IMR-90 (cell line): ENCODE measurements at regions not wholly inside any gene's neighbourhood (a gene's known extent, or its start where the extent isn't known, plus 50 kb on each side); places are given as distances from the start of the nearest gene placed in this dataset.

Source experiments
- ATAC-seq: fragments of 200-7000 bp; cut with Tn5 transposase; 2 replicates; pipeline ENCODE4 v1.9.1; 2020; ENCODE audit warnings: low read depth, mild to moderate bottlenecking, moderate library complexity
- BruUV-seq: library from RNA; stranded (reverse); fragments of 400-500 nt; replicated peaks from 2 replicates; lab custom pipeline; 2021; lab: Mats Ljungman, UMichigan
- CTCF ChIA-PET: fragments of 300-600 bp; formaldehyde crosslinking; extraction: SDS; loops from one replicate; lab custom pipeline; 2021; ENCODE audit warnings: antibody characterized with exemption; lab: Yijun Ruan, JAX
- POLR2A ChIA-PET: fragments of 300-600 bp; sonication (Branson Sonifier 250); formaldehyde crosslinking; loops from one replicate; lab custom pipeline; 2022; ENCODE audit warnings: antibody characterized with exemption; ENCODE audit not compliant: unreplicated experiment; lab: Charles Lee
- DNase-seq: peaks from one replicate; pipeline ENCODE4 v3.0.0; 2013
- H2AFZ ChIP-seq: replicated peaks from 2 replicates; pipeline ENCODE3; 2013; ENCODE audit warnings: low read length, mild to moderate bottlenecking; ENCODE audit not compliant: poor library complexity
- H2AK5ac ChIP-seq: 2 replicates; pipeline ENCODE4 v1.6.1; 2013; ENCODE audit warnings: low read depth, low read length, inconsistent platforms
- H2AK9ac ChIP-seq: replicated peaks from 2 replicates; pipeline ENCODE3; 2013; ENCODE audit warnings: mild to moderate bottlenecking, low read depth, low read length, moderate library complexity; ENCODE audit not compliant: poor library complexity
- H2BK120ac ChIP-seq: 2 replicates; pipeline ENCODE4 v1.6.1; 2013; ENCODE audit warnings: low read depth, low read length, inconsistent platforms
- H2BK15ac ChIP-seq: 3 replicates; pipeline ENCODE4 v1.6.1; 2013; ENCODE audit warnings: low read depth, low read length, inconsistent platforms
- H2BK20ac ChIP-seq: 2 replicates; pipeline ENCODE4 v1.6.1; 2013; ENCODE audit warnings: low read depth, mild to moderate bottlenecking, inconsistent platforms, low read length, moderate library complexity
- H2BK5ac ChIP-seq: 2 replicates; pipeline ENCODE4 v1.6.1; 2013; ENCODE audit warnings: mild to moderate bottlenecking, low read depth, low read length, inconsistent platforms; ENCODE audit not compliant: poor library complexity, severe bottlenecking
- H3K14ac ChIP-seq: replicated peaks from 2 replicates; pipeline ENCODE4 v1.6.1; 2013; ENCODE audit warnings: low read depth, low read length, inconsistent platforms
- H3K18ac ChIP-seq: 2 replicates; pipeline ENCODE4 v1.6.1; 2013; ENCODE audit warnings: low read depth, low read length, control low read depth
- H3K23ac ChIP-seq: 2 replicates; pipeline ENCODE4 v1.6.1; 2013; ENCODE audit warnings: low read depth, low read length, inconsistent platforms
- H3K27ac ChIP-seq: 2 replicates; pipeline ENCODE4 v1.5.1; 2013; ENCODE audit warnings: mild to moderate bottlenecking, control low read depth, low read length; ENCODE audit not compliant: insufficient read depth
- H3K27me3 ChIP-seq: 2 replicates; pipeline ENCODE4 v1.6.1; 2013; ENCODE audit warnings: low read length; ENCODE audit not compliant: control insufficient read depth, insufficient read depth
- H3K36me3 ChIP-seq: 2 replicates; pipeline ENCODE4 v1.6.1; 2013; ENCODE audit warnings: low read length, mixed read lengths; ENCODE audit not compliant: control insufficient read depth, insufficient read depth
- H3K4ac ChIP-seq: 2 replicates; pipeline ENCODE4 v1.6.1; 2013; ENCODE audit warnings: low read depth, low read length, inconsistent platforms
- H3K4me1 ChIP-seq: 2 replicates; pipeline ENCODE4 v1.6.1; 2013; ENCODE audit warnings: low read length, mixed read lengths; ENCODE audit not compliant: control insufficient read depth, insufficient read depth
- H3K4me2 ChIP-seq: 2 replicates; pipeline ENCODE4 v1.6.1; 2013; ENCODE audit warnings: low read depth, mild to moderate bottlenecking, control low read depth, low read length, moderate library complexity
- H3K4me3 ChIP-seq: 2 replicates; pipeline ENCODE4 v1.5.1; 2013; ENCODE audit warnings: low read depth, mild to moderate bottlenecking, control low read depth, low read length, moderate library complexity; ENCODE audit not compliant: insufficient read depth
- H3K56ac ChIP-seq: 2 replicates; pipeline ENCODE4 v1.6.1; 2013; ENCODE audit warnings: low read length, inconsistent platforms; ENCODE audit not compliant: insufficient read depth; ENCODE audit errors: extremely low read depth
- H3K79me1 ChIP-seq, 2 experiments: 2 replicates each; pipeline ENCODE4 v1.6.1; 2013; ENCODE audit warnings: low read length in 2 of 2, inconsistent platforms in 1 of 2, low read depth in 1 of 2
- H3K9ac ChIP-seq: 2 replicates; pipeline ENCODE4 v1.6.1; 2013; ENCODE audit warnings: low read depth, low read length, control low read depth
- H3K9me1 ChIP-seq: 2 replicates; pipeline ENCODE4 v1.6.1; 2013; ENCODE audit warnings: low read length, inconsistent platforms; ENCODE audit not compliant: insufficient read depth
- H3K9me3 ChIP-seq: 2 replicates; pipeline ENCODE4 v1.6.1; 2013; ENCODE audit warnings: low read length; ENCODE audit not compliant: control insufficient read depth, insufficient read depth
- H4K20me1 ChIP-seq: 2 replicates; pipeline ENCODE4 v1.6.1; 2013; ENCODE audit warnings: low read length, inconsistent platforms; ENCODE audit not compliant: insufficient read depth
- H4K5ac ChIP-seq: 2 replicates; pipeline ENCODE4 v1.6.1; 2013; ENCODE audit warnings: mild to moderate bottlenecking, low read depth, low read length, control low read depth
- H4K8ac ChIP-seq, 2 experiments: 2 replicates each; pipeline ENCODE4 v1.6.1; 2013; ENCODE audit warnings: low read depth in 2 of 2, low read length in 2 of 2, control low read depth in 1 of 2, inconsistent platforms in 1 of 2
- H4K91ac ChIP-seq: 2 replicates; pipeline ENCODE4 v1.6.1; 2013; ENCODE audit warnings: low read depth, low read length, inconsistent platforms; ENCODE audit not compliant: insufficient read depth
- CHD1 ChIP-seq: IDR thresholded peaks from 2 replicates; pipeline ENCODE4 v1.6.1; 2012; ENCODE audit warnings: low read depth, low read length, improper control_type of control experiment
- WGBS, 2 experiments: methylation state at CpG; one replicate each; pipeline versions ENCODE4 v1.1.5 to v1.1.7; 2013; ENCODE audit warnings: missing lambda C conversion rate in 2 of 2; ENCODE audit not compliant: insufficient read length in 1 of 2; ENCODE audit errors: extremely low coverage in 2 of 2; 5-methylcytosine and 5-hydroxymethylcytosine counted together
- dilution Hi-C: fragments of 300-500 bp; cut with HindIII; formaldehyde crosslinking; loops from one replicate; pipeline ENCODE4 v1.14.3; 2018; ENCODE audit warnings: low sequenced_read_pairs; ENCODE audit not compliant: unreplicated experiment
- in situ Hi-C: fragments of 300-500 bp; cut with MboI; formaldehyde crosslinking; loops from 3 replicates; pipeline ENCODE4 v1.14.3; 2019; ENCODE audit warnings: low sequenced_read_pairs, inconsistent platforms, mixed read lengths
- intact Hi-C: fragments of 100-400 bp; cut with micrococcal nuclease; formaldehyde crosslinking; loops from 2 replicates; pipeline ENCODE4 v1.10.0; 2022

GRCh38 chr4:4690854-4691253, 149.0 kb upstream of the STX18 start:
- no peaks in the 10 kb centered on the region for H4K20me1 ChIP-seq
- ATAC-seq (no peak), DNase-seq (no peak)
- H3K9ac ChIP-seq: no peak overlapping the region
- no peaks in the 10 kb centered on the region for H3K36me3 ChIP-seq
- no peaks in the 10 kb centered on the region for H3K79me1 ChIP-seq
- POLR2A ChIA-PET: no interaction called here
- WGBS, 2 experiments: 67% methylated on average over 1 of the region's 2 CpGs; no CpG with 5 or more reads in 1 of the 2 experiments
- no TSS peak for BruUV-seq
- no peaks in the 10 kb centered on the region for H3K9me3 ChIP-seq
- no peak overlapping the region for H3K14ac ChIP-seq
- no peaks in the 10 kb centered on the region; the same call in 1 of the 2 replicates for H3K9me1 ChIP-seq
- dilution Hi-C loops (no loop called here), intact Hi-C loops (no loop called here), in situ Hi-C loops (no loop called here)
- H3K23ac ChIP-seq: no peak overlapping the region
- no peak overlapping the region for H4K91ac ChIP-seq
- 0 out of 2 replicates have a peak, but pooled peaks cover 1% of the 10 kb centered on the region for H3K27me3 ChIP-seq
- no peaks in the 10 kb centered on the region; the same call in 1 of the 2 replicates for H3K4me1 ChIP-seq
- no peak overlapping the region for H2AFZ ChIP-seq
- no peak overlapping the region for H3K4ac ChIP-seq
- no peak overlapping the region for H4K8ac ChIP-seq
- H3K27ac ChIP-seq: no peak overlapping the region
- no peak overlapping the region for H2BK15ac ChIP-seq
- H3K56ac ChIP-seq: no peak overlapping the region
- no peak overlapping the region for H2BK120ac ChIP-seq
- H4K5ac ChIP-seq: no peak overlapping the region
- no peak overlapping the region for H3K4me3 ChIP-seq
- H2BK5ac ChIP-seq: no peak overlapping the region
- no peak overlapping the region for H2BK20ac ChIP-seq
- no peak for TF ChIP-seq CHD1
- no peak overlapping the region for H2AK5ac ChIP-seq
- no peak overlapping the region for H3K4me2 ChIP-seq
- H3K18ac ChIP-seq: no peak overlapping the region
- H2AK9ac ChIP-seq: no peak overlapping the region
- CTCF ChIA-PET: interaction anchor here (0.6 to 1.0 kb wide), 2 partner anchors 18 to 317 kb away, joined by 3 read pairs; no protein-coding TSS in a partner anchor
